Loucy (cell line): ENCODE measurements at regions not wholly inside any gene's neighbourhood (a gene's known extent, or its start where the extent isn't known, plus 50 kb on each side); places are given as distances from the start of the nearest gene placed in this dataset.

ENCODE experiments used
- H2AFZ ChIP-seq: fragments of 200-600 bp; sonication (generic); 2 replicates; pipeline ENCODE4 v1.6.0; 2016; ENCODE audit warnings: antibody characterized with exemption, mild to moderate bottlenecking, low read length, moderate library complexity
- H3F3A ChIP-seq: fragments of 200-600 bp; 2 replicates; pipeline ENCODE4 v1.6.0; 2016; ENCODE audit warnings: antibody characterized with exemption, low read depth, mild to moderate bottlenecking
- H3K27me3 ChIP-seq: fragments of 200-600 bp; sonication (generic); 2 replicates; pipeline ENCODE4 v1.6.1; 2014; ENCODE audit warnings: low read length, mild to moderate bottlenecking; ENCODE audit not compliant: insufficient read depth, poor library complexity, severe bottlenecking
- H3K36me3 ChIP-seq: fragments of 200-600 bp; sonication (generic); 2 replicates; pipeline ENCODE4 v1.6.1; 2016; ENCODE audit warnings: low read length; ENCODE audit not compliant: insufficient read depth
- H3K4me1 ChIP-seq: fragments of 200-600 bp; sonication (generic); 2 replicates; pipeline ENCODE4 v1.5.1; 2014; ENCODE audit warnings: low read length, mild to moderate bottlenecking; ENCODE audit not compliant: insufficient read depth, poor library complexity, severe bottlenecking
- H3K4me2 ChIP-seq: fragments of 200-600 bp; sonication (generic); 2 replicates; pipeline ENCODE4 v1.6.0; 2014; ENCODE audit warnings: antibody characterized with exemption, low read length, low read depth, mild to moderate bottlenecking; ENCODE audit not compliant: poor library complexity, severe bottlenecking
- H3K4me3 ChIP-seq: fragments of 200-600 bp; sonication (generic); 2 replicates; pipeline ENCODE4 v1.5.1; 2014; ENCODE audit warnings: low read length, mild to moderate bottlenecking, mixed read lengths; ENCODE audit not compliant: poor library complexity, severe bottlenecking
- H3K79me2 ChIP-seq: fragments of 200-600 bp; sonication (generic); 2 replicates; pipeline ENCODE4 v1.6.1; 2014; ENCODE audit warnings: low read length; ENCODE audit not compliant: insufficient read depth
- H3K9ac ChIP-seq: fragments of 200-600 bp; sonication (generic); 2 replicates; pipeline ENCODE4 v1.6.0; 2014; ENCODE audit warnings: mild to moderate bottlenecking, low read depth, low read length, moderate library complexity; ENCODE audit not compliant: poor library complexity, severe bottlenecking
- H3K9me2 ChIP-seq: fragments of 200-600 bp; sonication (generic); replicated peaks from 2 replicates; pipeline ENCODE4 v1.6.1; 2016; ENCODE audit warnings: low read depth, low read length, mixed read lengths
- H3K9me3 ChIP-seq: fragments of 200-600 bp; sonication (generic); 2 replicates; pipeline ENCODE4 v1.6.1; 2014; ENCODE audit warnings: mild to moderate bottlenecking, antibody characterized with exemption, low read length, low read depth; ENCODE audit not compliant: insufficient read depth
- H4K20me1 ChIP-seq: fragments of 200-600 bp; sonication (generic); 2 replicates; pipeline ENCODE4 v1.6.0; 2014; ENCODE audit warnings: antibody characterized with exemption, low read length, mild to moderate bottlenecking; ENCODE audit not compliant: insufficient read depth, poor library complexity, severe bottlenecking
- CTCF ChIP-seq: fragments of 200-600 bp; sonication (generic); conservative IDR thresholded peaks from 2 replicates; pipeline ENCODE4 v1.5.1; 2014; ENCODE audit warnings: mild to moderate bottlenecking, antibody characterized with exemption, low read length
- EZH2phosphoT487 ChIP-seq: fragments of 200-600 bp; IDR thresholded peaks from 2 replicates; pipeline ENCODE4 v1.6.1; 2018; ENCODE audit warnings: antibody characterized with exemption, mild to moderate bottlenecking, moderate library complexity, borderline replicate concordance

- Histone ChIP-seq H3K4me3 (no peak overlapping the region), H3K9me3 (no peaks in the 10 kb centered on the region), H3K4me2 (no peak overlapping the region), H3F3A (no peaks in the 10 kb centered on the region), H3K4me1 (no peaks in the 10 kb centered on the region), H4K20me1 (no peaks in the 10 kb centered on the region), H3K9me2 (no peaks in the 10 kb centered on the region), H3K9ac (no peak overlapping the region), H3K27me3 (no peaks in the 10 kb centered on the region), H3K36me3 (no peaks in the 10 kb centered on the region), H3K79me2 (no peaks in the 10 kb centered on the region), H2AFZ (no peak overlapping the region)
- TF ChIP-seq CTCF (no peak), EZH2phosphoT487 (no peak)
Measured at GRCh38 chr9:23577611-23578010, 248.4 kb downstream of the ELAVL2 start.

GRCh38 chr9:23581931-23582330 lies 244.1 kb downstream of the ELAVL2 start:
- Histone ChIP-seq H3K9me3 (no peaks in the 10 kb centered on the region), H3K36me3 (no peaks in the 10 kb centered on the region), H3K27me3 (no peaks in the 10 kb centered on the region), H2AFZ (no peak overlapping the region), H3F3A (no peaks in the 10 kb centered on the region), H3K4me3 (no peak overlapping the region), H3K9ac (no peak overlapping the region), H3K79me2 (no peaks in the 10 kb centered on the region), H3K4me2 (no peak overlapping the region), H4K20me1 (no peaks in the 10 kb centered on the region), H3K4me1 (no peaks in the 10 kb centered on the region), H3K9me2 (no peaks in the 10 kb centered on the region)
- TF ChIP-seq EZH2phosphoT487 (no peak), CTCF (no peak)

GRCh38 chr9:23582836-23583235 lies 243.2 kb downstream of the ELAVL2 start:
- Histone ChIP-seq H3K9me3 (no peaks in the 10 kb centered on the region), H3K4me1 (no peaks in the 10 kb centered on the region), H4K20me1 (no peaks in the 10 kb centered on the region), H2AFZ (no peak overlapping the region), H3F3A (no peaks in the 10 kb centered on the region), H3K79me2 (no peaks in the 10 kb centered on the region), H3K9ac (no peak overlapping the region), H3K4me3 (no peak overlapping the region), H3K27me3 (no peaks in the 10 kb centered on the region), H3K36me3 (no peaks in the 10 kb centered on the region), H3K4me2 (no peak overlapping the region), H3K9me2 (no peaks in the 10 kb centered on the region)
- no peak for TF ChIP-seq CTCF
- no peak for TF ChIP-seq EZH2phosphoT487
